Activated T-helper 17 cell treated with anti-CD3 and anti-CD28 coated beads, Interleukin-2, amount 50 U/mL, for 72 hours (primary cell): ENCODE measurements at regions not wholly inside any gene's neighbourhood (a gene's known extent, or its start where the extent isn't known, plus 50 kb on each side); places are given as distances from the start of the nearest gene placed in this dataset.
"Not testable (repeated sequence)": the region's sequence is repeated elsewhere in the genome, so short reads cannot be mapped to it uniquely, and the experiment has no call there.

Experiments used
- ATAC-seq: fragments of 150-1000 bp; cut with Tn5 transposase; replicated peaks from 2 replicates; pipeline ENCODE4 v1.10.0; 2021; ENCODE audit warnings: mild to moderate bottlenecking, moderate library complexity
- H3K27ac Mint-ChIP-seq: one replicate; pipeline ENCODE4 v1.8.0; 2022; ENCODE audit warnings: mixed read lengths
- H3K27me3 Mint-ChIP-seq: one replicate; pipeline ENCODE4 v1.8.0; 2022; ENCODE audit warnings: mixed read lengths
- H3K36me3 Mint-ChIP-seq: one replicate; pipeline ENCODE4 v1.8.0; 2022; ENCODE audit warnings: low read depth, mild to moderate bottlenecking, mixed read lengths
- H3K4me1 Mint-ChIP-seq: one replicate; pipeline ENCODE4 v1.8.0; 2022; ENCODE audit warnings: mixed read lengths
- H3K4me3 Mint-ChIP-seq: one replicate; pipeline ENCODE4 v1.8.0; 2022; ENCODE audit warnings: mild to moderate bottlenecking, mixed read lengths
- H3K9me3 Mint-ChIP-seq: one replicate; pipeline ENCODE4 v1.8.0; 2022; ENCODE audit warnings: mixed read lengths

DNA sequence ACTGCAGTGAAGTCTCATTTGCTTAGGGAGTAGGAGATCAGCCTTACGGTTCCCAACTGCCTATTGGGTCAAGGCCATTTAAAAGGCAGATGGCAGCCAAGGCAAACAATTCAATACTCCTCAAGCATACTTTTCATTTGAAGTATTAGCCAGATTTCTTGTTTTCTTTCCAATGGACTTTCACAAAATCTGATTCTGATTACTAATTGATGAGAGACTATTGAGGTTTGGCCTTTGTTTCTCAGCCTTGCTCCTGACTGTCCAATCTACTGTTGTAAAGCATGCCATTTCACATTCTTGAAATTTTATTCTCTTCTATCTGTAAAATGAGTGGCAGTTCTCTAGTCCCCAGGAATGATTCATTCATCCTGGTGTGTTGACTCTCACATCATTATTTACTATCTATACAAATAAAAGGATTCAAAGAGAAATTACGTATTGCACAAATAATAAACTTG lies 166.2 kb upstream of the TGFBR2 start:
- no peak overlapping the region for H3K4me3 Mint-ChIP-seq
- H3K36me3 Mint-ChIP-seq = no peaks in the 10 kb centered on the region

GRCh38 chr3:30440880-30441279 lies 165.5 kb upstream of the TGFBR2 start:
- Mint-ChIP-seq H3K4me1 (peaks cover 4% of the 10 kb centered on the region), H3K4me3 (no peak overlapping the region), H3K9me3 (no peaks in the 10 kb centered on the region), H3K27me3 (no peaks in the 10 kb centered on the region), H3K36me3 (no peaks in the 10 kb centered on the region), H3K27ac (no peak overlapping the region)
- ATAC-seq = no peak

More for the DNA sequence above, 166.2 kb upstream of the TGFBR2 start:
- no peaks in the 10 kb centered on the region for H3K9me3 Mint-ChIP-seq
- no peak for ATAC-seq
- H3K27me3 Mint-ChIP-seq = no peaks in the 10 kb centered on the region
- H3K27ac Mint-ChIP-seq = no peak overlapping the region
- peaks cover 9% of the 10 kb centered on the region for H3K4me1 Mint-ChIP-seq

GRCh38 chr3:30443756-30444673 lies 162.4 kb upstream of the TGFBR2 start:
- Mint-ChIP-seq H3K27ac (no peak overlapping the region), H3K9me3 (no peaks in the 10 kb centered on the region), H3K27me3 (no peaks in the 10 kb centered on the region), H3K4me1 (no peaks in the 10 kb centered on the region), H3K4me3 (no peak overlapping the region), H3K36me3 (no peaks in the 10 kb centered on the region)
- ATAC-seq = no peak

DNA sequence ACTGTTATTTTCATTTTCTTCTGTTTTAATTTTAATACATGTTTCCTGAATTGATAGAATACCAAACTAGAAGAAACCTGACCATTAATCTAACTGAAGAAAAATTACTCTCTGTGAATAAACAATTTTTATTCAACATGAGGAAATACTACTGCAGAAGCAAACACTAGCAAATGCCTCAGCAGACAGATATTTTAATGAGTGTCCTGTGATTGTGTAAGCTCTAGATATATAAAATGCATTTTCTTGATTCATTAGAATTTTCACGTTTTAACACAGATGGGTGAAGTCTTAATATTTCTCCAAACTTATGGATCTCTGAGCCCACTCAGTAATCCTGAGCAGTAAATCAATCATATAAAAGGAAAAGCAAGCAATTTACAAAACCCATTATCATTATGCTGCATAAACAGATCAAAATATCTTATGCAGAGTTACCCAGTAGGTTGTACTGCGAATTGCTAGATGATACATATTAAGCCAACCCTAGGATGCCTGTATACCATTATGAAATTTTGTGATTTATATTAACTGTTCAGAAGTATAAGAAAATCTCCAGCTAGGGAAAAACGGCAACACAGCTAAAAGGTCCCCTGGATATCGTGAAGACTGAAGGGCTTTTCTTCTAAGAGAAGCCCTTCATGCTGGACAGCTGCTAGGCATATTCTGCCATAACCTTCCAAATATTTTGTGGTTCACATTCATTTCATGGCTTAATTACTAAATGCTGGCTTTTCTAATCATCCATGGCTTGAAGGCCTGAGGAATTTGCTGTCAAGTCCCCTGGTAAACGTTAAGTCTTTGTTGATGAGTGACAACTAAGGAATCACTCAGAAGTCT lies 157.7 kb upstream of the TGFBR2 start:
- no peak overlapping the region for H3K4me3 Mint-ChIP-seq
- no peaks in the 10 kb centered on the region for H3K36me3 Mint-ChIP-seq
- no peaks in the 10 kb centered on the region for H3K9me3 Mint-ChIP-seq
- no peak overlapping the region for H3K27ac Mint-ChIP-seq
- no peaks in the 10 kb centered on the region for H3K27me3 Mint-ChIP-seq
- no peaks in the 10 kb centered on the region for H3K4me1 Mint-ChIP-seq
- ATAC-seq = no peak

GRCh38 chr3:30449290-30449632 lies 157.1 kb upstream of the TGFBR2 start:
- Mint-ChIP-seq H3K36me3 (no peaks in the 10 kb centered on the region), H3K27me3 (no peaks in the 10 kb centered on the region)

GRCh38 chr3:30452446-30452845 lies 154.0 kb upstream of the TGFBR2 start:
- H3K27me3 Mint-ChIP-seq = no peaks in the 10 kb centered on the region

More at GRCh38 chr3:30449290-30449632, 157.1 kb upstream of the TGFBR2 start:
- Mint-ChIP-seq H3K9me3 (no peaks in the 10 kb centered on the region), H3K4me1 (no peaks in the 10 kb centered on the region), H3K27ac (no peak overlapping the region), H3K4me3 (no peak overlapping the region)
- ATAC-seq = no peak

DNA sequence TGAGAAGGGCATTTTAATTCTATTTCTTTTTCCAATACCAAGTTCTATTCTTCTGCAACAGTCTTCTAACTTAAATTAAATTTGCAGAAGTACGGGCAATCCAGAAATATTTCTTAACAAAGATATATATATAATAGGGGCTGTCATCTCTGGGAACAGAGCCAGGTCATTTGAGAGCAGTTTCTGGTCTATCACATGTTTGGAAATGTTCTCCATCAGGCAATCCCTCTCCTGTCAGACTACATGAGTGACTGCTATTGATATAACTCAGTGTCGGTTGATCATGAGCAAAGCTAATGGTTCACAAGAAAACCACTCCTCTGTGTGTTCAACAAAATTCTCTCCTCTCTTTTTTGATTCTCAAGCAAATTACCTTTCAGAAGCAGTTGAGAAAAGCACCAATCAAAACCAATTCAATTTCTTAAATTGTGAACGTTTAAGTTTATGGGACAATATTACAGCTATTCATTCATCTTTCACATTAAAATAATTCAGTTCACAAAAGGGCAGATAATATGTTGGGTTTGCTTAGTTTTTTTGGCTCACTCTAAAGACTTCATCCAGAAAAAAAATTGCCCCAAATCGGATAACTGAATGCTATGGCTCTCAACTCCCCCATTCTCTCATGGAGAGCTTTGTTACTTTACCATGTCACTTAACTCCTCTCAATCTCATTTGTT lies 152.9 kb upstream of the TGFBR2 start:
- Mint-ChIP-seq H3K27me3 (no peaks in the 10 kb centered on the region), H3K4me1 (no peaks in the 10 kb centered on the region), H3K36me3 (no peaks in the 10 kb centered on the region), H3K4me3 (no peak overlapping the region), H3K27ac (no peak overlapping the region), H3K9me3 (no peaks in the 10 kb centered on the region)
- ATAC-seq = no peak

More at GRCh38 chr3:30452446-30452845, 154.0 kb upstream of the TGFBR2 start:
- Mint-ChIP-seq H3K9me3 (no peaks in the 10 kb centered on the region), H3K4me3 (no peak overlapping the region), H3K36me3 (no peaks in the 10 kb centered on the region), H3K4me1 (no peaks in the 10 kb centered on the region), H3K27ac (no peak overlapping the region)
- ATAC-seq = no peak

GRCh38 chr3:30454636-30455035 lies 151.8 kb upstream of the TGFBR2 start:
- H3K9me3 Mint-ChIP-seq = no peaks in the 10 kb centered on the region
- no peaks in the 10 kb centered on the region for H3K4me1 Mint-ChIP-seq
- no peaks in the 10 kb centered on the region for H3K36me3 Mint-ChIP-seq
- no peaks in the 10 kb centered on the region for H3K27me3 Mint-ChIP-seq
- no peak overlapping the region for H3K27ac Mint-ChIP-seq
- no peak for ATAC-seq
- H3K4me3 Mint-ChIP-seq = no peak overlapping the region

GRCh38 chr3:30455112-30455511 lies 151.3 kb upstream of the TGFBR2 start:
- not testable (repeated sequence) for ATAC-seq, H3K4me3 Mint-ChIP-seq, H3K27ac Mint-ChIP-seq, H3K9me3 Mint-ChIP-seq, H3K27me3 Mint-ChIP-seq, H3K36me3 Mint-ChIP-seq, H3K4me1 Mint-ChIP-seq

DNA sequence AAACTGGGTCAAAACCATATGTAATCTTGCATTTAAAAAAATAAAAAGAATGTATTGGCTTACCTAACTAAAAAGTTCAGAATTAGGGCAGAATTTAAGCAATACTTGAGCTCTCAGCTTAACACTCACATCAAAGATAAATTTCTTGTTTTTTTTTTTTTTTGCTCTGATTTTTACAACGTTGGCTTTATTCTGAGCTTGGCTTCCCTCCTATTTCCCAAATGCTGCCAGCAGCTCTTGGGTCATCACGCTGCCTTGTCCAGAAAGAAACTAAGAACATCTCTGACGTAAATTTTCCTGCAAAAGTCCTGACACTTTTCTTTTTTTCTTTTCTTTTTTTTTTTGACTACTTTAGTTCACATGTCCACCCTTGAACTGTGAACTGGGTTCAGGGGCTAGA lies 150.6 kb upstream of the TGFBR2 start:
- no peak overlapping the region for H3K4me3 Mint-ChIP-seq
- no peaks in the 10 kb centered on the region for H3K27me3 Mint-ChIP-seq
- H3K36me3 Mint-ChIP-seq = no peaks in the 10 kb centered on the region
- no peak for ATAC-seq
- H3K27ac Mint-ChIP-seq = no peak overlapping the region
- no peaks in the 10 kb centered on the region for H3K4me1 Mint-ChIP-seq
- no peaks in the 10 kb centered on the region for H3K9me3 Mint-ChIP-seq

DNA sequence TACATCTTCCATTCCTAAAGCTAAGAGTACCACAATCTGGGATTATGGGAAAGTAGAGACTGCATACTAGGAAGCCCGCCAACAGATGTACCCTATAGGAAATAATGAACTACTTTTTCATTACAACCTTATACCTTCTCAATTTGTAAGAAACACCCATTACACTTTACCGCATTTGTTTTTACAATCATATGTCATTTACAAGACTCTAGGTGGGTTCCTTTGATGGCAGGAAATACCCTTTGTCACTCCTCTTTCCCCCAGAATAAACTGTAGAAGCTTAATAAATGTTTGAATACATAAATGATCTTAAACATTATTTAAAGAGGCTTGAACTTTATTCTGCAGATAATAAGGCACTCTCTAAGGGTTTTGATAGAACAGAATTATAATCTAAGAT lies 150.1 kb upstream of the TGFBR2 start:
- H3K9me3 Mint-ChIP-seq = no peaks in the 10 kb centered on the region
- no peak for ATAC-seq
- no peaks in the 10 kb centered on the region for H3K4me1 Mint-ChIP-seq
- H3K27me3 Mint-ChIP-seq = no peaks in the 10 kb centered on the region
- no peaks in the 10 kb centered on the region for H3K36me3 Mint-ChIP-seq
- no peak overlapping the region for H3K27ac Mint-ChIP-seq
- H3K4me3 Mint-ChIP-seq = no peak overlapping the region

DNA sequence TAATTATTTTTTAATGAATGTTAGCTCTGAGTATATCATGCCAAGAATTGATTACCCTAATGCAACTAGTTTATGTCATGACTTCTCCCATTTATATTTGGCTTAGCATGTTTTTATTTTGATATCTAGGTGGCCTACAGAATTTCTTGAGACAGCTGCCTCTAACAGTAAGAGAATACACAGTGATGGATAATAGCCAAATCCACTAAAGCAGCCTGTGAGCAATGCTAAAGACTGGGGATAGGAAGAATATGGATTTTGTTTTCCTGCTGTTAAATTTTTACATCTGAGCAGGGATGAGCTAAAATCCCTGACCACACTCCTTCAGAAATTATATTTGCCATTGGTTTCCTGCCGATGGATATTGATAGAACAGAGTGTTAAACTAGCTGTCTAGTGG lies 149.3 kb upstream of the TGFBR2 start:
- Mint-ChIP-seq H3K9me3 (no peaks in the 10 kb centered on the region), H3K27me3 (no peaks in the 10 kb centered on the region), H3K4me1 (no peaks in the 10 kb centered on the region), H3K27ac (no peak overlapping the region), H3K36me3 (no peaks in the 10 kb centered on the region), H3K4me3 (no peak overlapping the region)
- no peak for ATAC-seq

DNA sequence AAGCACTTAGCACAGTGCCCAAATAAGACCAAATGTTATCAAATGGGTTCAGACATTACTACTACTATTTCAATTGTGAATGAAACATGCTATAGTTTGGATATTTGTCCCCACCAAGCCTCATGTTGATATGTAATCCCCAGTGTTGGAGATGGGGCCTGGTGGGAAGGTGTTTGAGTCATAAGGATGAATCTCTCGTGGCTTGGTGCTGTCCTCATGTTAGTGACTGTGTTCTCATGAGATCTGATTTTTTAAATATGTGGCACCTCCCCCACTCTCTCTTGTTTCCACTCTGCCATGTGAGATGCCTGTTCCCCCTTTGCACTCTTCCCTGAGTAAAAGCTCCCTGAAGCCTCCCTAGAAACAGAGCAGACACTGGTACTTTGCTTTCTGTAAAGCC lies 148.7 kb upstream of the TGFBR2 start:
- no peak overlapping the region for H3K27ac Mint-ChIP-seq
- H3K4me1 Mint-ChIP-seq = no peaks in the 10 kb centered on the region
- H3K4me3 Mint-ChIP-seq = no peak overlapping the region
- H3K27me3 Mint-ChIP-seq = no peaks in the 10 kb centered on the region
- H3K9me3 Mint-ChIP-seq = no peaks in the 10 kb centered on the region
- H3K36me3 Mint-ChIP-seq = no peaks in the 10 kb centered on the region
- no peak for ATAC-seq

DNA sequence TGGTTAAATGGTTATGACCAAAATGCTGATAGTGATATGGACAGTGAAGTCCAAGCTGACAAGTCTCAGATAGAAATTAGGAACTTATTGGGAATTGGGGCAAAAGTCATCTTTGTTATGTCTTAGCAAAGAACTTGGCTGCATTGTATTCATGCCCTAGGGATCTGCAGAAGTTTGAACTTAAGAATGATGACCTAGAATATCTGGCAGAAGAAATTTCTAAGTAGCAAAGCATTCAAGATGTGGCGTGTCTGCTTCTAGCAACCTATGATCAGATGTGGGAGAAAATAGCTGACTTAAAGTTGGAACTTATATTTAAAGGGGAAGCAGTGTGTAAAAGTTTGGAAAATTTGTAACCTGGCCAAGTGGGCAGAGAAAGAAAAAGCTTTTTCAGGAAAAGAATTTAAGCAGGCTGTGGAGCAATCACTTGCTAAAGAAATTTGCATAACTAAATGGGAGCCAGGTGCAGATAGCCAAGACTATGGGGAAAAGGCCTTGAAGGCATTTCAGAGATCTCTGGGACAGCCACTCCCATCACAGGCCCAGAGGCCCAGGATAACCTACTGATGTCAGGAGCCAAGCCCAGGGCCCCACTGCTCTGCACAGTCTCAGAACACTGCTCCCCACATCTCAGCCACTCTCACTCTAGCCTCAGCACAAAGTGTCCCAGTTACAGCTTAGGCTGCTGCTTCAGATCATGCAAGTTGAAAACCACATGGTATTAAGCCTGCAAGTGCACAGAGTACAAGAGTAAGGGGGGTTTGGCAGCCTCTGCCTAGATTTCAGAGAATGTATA lies 147.8 kb upstream of the TGFBR2 start:
- Mint-ChIP-seq H3K4me3 (no peak overlapping the region), H3K27me3 (no peaks in the 10 kb centered on the region), H3K4me1 (no peaks in the 10 kb centered on the region), H3K27ac (no peak overlapping the region), H3K9me3 (no peaks in the 10 kb centered on the region), H3K36me3 (no peaks in the 10 kb centered on the region)
- ATAC-seq = no peak
